SK-N-SH (cell line): ENCODE measurements at regions not wholly inside any gene's neighbourhood (a gene's known extent, or its start where the extent isn't known, plus 50 kb on each side); places are given as distances from the start of the nearest gene placed in this dataset.

ENCODE experiments used
- EZH2phosphoT487 ChIP-seq: fragments of 200-600 bp; sonication (generic); IDR thresholded peaks from 2 replicates; pipeline ENCODE4 v1.6.1; 2017; ENCODE audit warnings: low read depth, mixed run types, mild to moderate bottlenecking, antibody characterized with exemption, moderate library complexity, borderline replicate concordance
- NRF1 ChIP-seq: IDR thresholded peaks from 2 replicates; pipeline ENCODE4 v1.6.1; 2012; ENCODE audit warnings: low read depth, mild to moderate bottlenecking, low read length
- POLR2AphosphoS5 ChIP-seq: IDR thresholded peaks from 2 replicates; pipeline ENCODE4 v1.6.1; 2012; ENCODE audit warnings: low read depth, low read length
- SIN3A ChIP-seq: IDR thresholded peaks from 2 replicates; pipeline ENCODE4 v1.6.1; 2012; ENCODE audit warnings: low read depth, mild to moderate bottlenecking, low read length, moderate library complexity, borderline replicate concordance
- ZBTB33 ChIP-seq: IDR thresholded peaks from 2 replicates; pipeline ENCODE4 v1.4.0; 2012; ENCODE audit warnings: low read depth, borderline replicate concordance
- TF ChIP-seq, protein P1 (sequence below): fragments of 200-600 bp; sonication (generic); IDR thresholded peaks from 2 replicates; pipeline ENCODE4 v1.6.1; 2017; ENCODE audit warnings: antibody characterized with exemption, mild to moderate bottlenecking, moderate library complexity
- TF ChIP-seq, protein P2 (sequence below): IDR thresholded peaks from 2 replicates; pipeline ENCODE4 v1.4.0; 2012; ENCODE audit warnings: low read depth

DNA sequence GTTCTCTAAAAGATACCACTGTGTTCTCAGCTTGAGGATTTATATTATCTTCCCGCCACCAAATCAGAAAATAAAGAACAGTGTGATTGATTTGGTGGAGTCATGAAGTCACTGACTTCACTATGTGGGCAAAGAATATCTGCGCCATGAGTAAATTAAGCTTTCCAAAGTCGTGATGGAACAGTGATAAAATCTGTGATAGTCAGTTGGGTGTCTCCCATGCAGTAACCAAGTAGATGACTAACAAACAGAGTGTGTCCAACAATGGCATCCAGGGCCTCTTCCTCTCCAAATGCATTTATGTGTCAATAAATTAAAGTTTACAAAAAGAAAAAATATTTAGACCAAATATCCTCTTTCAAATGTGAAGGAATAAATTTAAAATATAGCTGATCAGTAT is 87.0 kb upstream of the DST start:
- peak; percentile 29; the same call in 1 of the 2 replicates for TF ChIP-seq POLR2AphosphoS5
- no peak for TF ChIP-seq SIN3A
- TF ChIP-seq NRF1: no peak
- TF ChIP-seq, protein P1, sequence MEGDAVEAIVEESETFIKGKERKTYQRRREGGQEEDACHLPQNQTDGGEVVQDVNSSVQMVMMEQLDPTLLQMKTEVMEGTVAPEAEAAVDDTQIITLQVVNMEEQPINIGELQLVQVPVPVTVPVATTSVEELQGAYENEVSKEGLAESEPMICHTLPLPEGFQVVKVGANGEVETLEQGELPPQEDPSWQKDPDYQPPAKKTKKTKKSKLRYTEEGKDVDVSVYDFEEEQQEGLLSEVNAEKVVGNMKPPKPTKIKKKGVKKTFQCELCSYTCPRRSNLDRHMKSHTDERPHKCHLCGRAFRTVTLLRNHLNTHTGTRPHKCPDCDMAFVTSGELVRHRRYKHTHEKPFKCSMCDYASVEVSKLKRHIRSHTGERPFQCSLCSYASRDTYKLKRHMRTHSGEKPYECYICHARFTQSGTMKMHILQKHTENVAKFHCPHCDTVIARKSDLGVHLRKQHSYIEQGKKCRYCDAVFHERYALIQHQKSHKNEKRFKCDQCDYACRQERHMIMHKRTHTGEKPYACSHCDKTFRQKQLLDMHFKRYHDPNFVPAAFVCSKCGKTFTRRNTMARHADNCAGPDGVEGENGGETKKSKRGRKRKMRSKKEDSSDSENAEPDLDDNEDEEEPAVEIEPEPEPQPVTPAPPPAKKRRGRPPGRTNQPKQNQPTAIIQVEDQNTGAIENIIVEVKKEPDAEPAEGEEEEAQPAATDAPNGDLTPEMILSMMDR: no peak
- TF ChIP-seq, protein P2, sequence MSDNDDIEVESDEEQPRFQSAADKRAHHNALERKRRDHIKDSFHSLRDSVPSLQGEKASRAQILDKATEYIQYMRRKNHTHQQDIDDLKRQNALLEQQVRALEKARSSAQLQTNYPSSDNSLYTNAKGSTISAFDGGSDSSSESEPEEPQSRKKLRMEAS: peak; percentile 56; the same call in 1 of the 2 replicates
- TF ChIP-seq ZBTB33: peak; percentile 25; the same call in 1 of the 2 replicates
- no peak for TF ChIP-seq EZH2phosphoT487
